Liver (tissue), 8 donors: ENCODE measurements at regions not wholly inside any gene's neighbourhood (a gene's known extent, or its start where the extent isn't known, plus 50 kb on each side); places are given as distances from the start of the nearest gene placed in this dataset.

Source experiments
- DNase-seq: peaks from one replicate; pipeline ENCODE4 v3.0.0-alpha.2; 2017; ENCODE audit warnings: low spot score
- H3K27ac ChIP-seq, 2 donors: one replicate each; pipeline ENCODE4 v1.7.0; 2013; ENCODE audit warnings: inconsistent platforms in 2 of 2, low read length in 2 of 2, control low read depth in 1 of 2, low read depth in 1 of 2, mild to moderate bottlenecking in 1 of 2
- H3K27me3 ChIP-seq, 4 donors: one replicate each; pipeline versions ENCODE4 v1.6.1 to v1.7.0; 2013; ENCODE audit warnings: low read length in 3 of 4, inconsistent platforms in 1 of 4, mild to moderate bottlenecking in 1 of 4, moderate library complexity in 1 of 4; ENCODE audit not compliant: control insufficient read depth in 4 of 4, insufficient read depth in 4 of 4
- H3K36me3 ChIP-seq, 4 donors: one replicate each; pipeline versions ENCODE4 v1.6.1 to v1.7.0; 2013; ENCODE audit warnings: low read length in 3 of 4, mild to moderate bottlenecking in 3 of 4, low read depth in 1 of 4, moderate library complexity in 1 of 4; ENCODE audit not compliant: control insufficient read depth in 4 of 4, insufficient read depth in 3 of 4
- H3K4me1 ChIP-seq, 4 donors: one replicate each; pipeline versions ENCODE4 v1.6.1 to v1.7.0; 2013; ENCODE audit warnings: low read length in 3 of 4, mild to moderate bottlenecking in 3 of 4, moderate library complexity in 1 of 4; ENCODE audit not compliant: control insufficient read depth in 4 of 4, insufficient read depth in 4 of 4
- H3K4me3 ChIP-seq, 3 donors: one replicate each; pipeline versions ENCODE4 v1.6.1 to v1.7.0; 2013; ENCODE audit warnings: low read length in 3 of 3, control low read depth in 1 of 3, low read depth in 1 of 3, mild to moderate bottlenecking in 1 of 3
- H3K9ac ChIP-seq, 2 donors: one replicate each; pipeline ENCODE4 v1.7.0; 2013; ENCODE audit warnings: low read length in 2 of 2, mild to moderate bottlenecking in 2 of 2, moderate library complexity in 2 of 2, control low read depth in 1 of 2, low read depth in 1 of 2
- H3K9me3 ChIP-seq, 4 donors: one replicate each; pipeline versions ENCODE4 v1.6.1 to v1.7.0; 2013; ENCODE audit warnings: low read length in 3 of 4; ENCODE audit not compliant: control insufficient read depth in 4 of 4
- EGR1 ChIP-seq, 2 donors: IDR thresholded peaks; 2 replicates each; pipeline ENCODE4 v1.6.1; 2016 to 2018; ENCODE audit warnings: antibody characterized with exemption in 2 of 2, low read depth in 2 of 2
- FOXA1 ChIP-seq: IDR thresholded peaks from 2 replicates; pipeline ENCODE4 v1.6.1; 2016; ENCODE audit warnings: antibody characterized with exemption
- FOXA2 ChIP-seq: IDR thresholded peaks from 2 replicates; pipeline ENCODE4 v1.6.1; 2016; ENCODE audit warnings: antibody characterized with exemption
- GABPA ChIP-seq, 2 donors: IDR thresholded peaks in 1 of 2; conservative IDR thresholded peaks in 1 of 2; 2 replicates each; pipeline ENCODE4 v1.6.1; 2016; ENCODE audit warnings: antibody characterized with exemption in 2 of 2, mild to moderate bottlenecking in 1 of 2, moderate library complexity in 1 of 2
- HNF4A ChIP-seq, 2 donors: conservative IDR thresholded peaks; 2 replicates each; pipeline ENCODE4 v1.6.1; 2016; ENCODE audit warnings: antibody characterized with exemption in 2 of 2, mild to moderate bottlenecking in 2 of 2
- HNF4G ChIP-seq: IDR thresholded peaks from 2 replicates; pipeline ENCODE4 v1.6.1; 2016; ENCODE audit warnings: antibody characterized with exemption
- JUND ChIP-seq, 2 donors: IDR thresholded peaks; 2 replicates each; pipeline ENCODE4 v1.6.1; 2016; ENCODE audit warnings: antibody characterized with exemption in 2 of 2
- NR2F2 ChIP-seq: IDR thresholded peaks from 2 replicates; pipeline ENCODE4 v1.6.1; 2016; ENCODE audit warnings: antibody characterized with exemption
- RXRA ChIP-seq, 2 donors: IDR thresholded peaks; 2 replicates each; pipeline ENCODE4 v1.6.1; 2017 to 2018; ENCODE audit warnings: antibody characterized with exemption in 2 of 2, mild to moderate bottlenecking in 1 of 2
- SP1 ChIP-seq: IDR thresholded peaks from 2 replicates; pipeline ENCODE4 v1.6.1; 2018; ENCODE audit warnings: antibody characterized with exemption, mild to moderate bottlenecking
- TAF1 ChIP-seq: conservative IDR thresholded peaks from 2 replicates; pipeline ENCODE4 v1.6.1; 2016; ENCODE audit warnings: antibody characterized with exemption, mild to moderate bottlenecking
- YY1 ChIP-seq: IDR thresholded peaks from 2 replicates; pipeline ENCODE4 v1.6.1; 2016; ENCODE audit warnings: antibody characterized with exemption, mild to moderate bottlenecking
- WGBS: extraction: QIAGEN DNeasy Blood & Tissue Kit; methylation state at CpG from one replicate; pipeline ENCODE4 v1.1.7; 2013; 5-methylcytosine and 5-hydroxymethylcytosine counted together
- TF ChIP-seq, protein P1 (sequence below): IDR thresholded peaks from 2 replicates; pipeline ENCODE4 v1.6.1; 2016; ENCODE audit warnings: antibody characterized with exemption
- TF ChIP-seq, protein P2 (sequence below): fragments of 150-350 bp; IDR thresholded peaks from 2 replicates; pipeline ENCODE4 v1.5.1; 2017; ENCODE audit warnings: improper control_type of control experiment, low read depth, low read length; ENCODE audit not compliant: missing input control
- TF ChIP-seq, protein P3 (sequence below): IDR thresholded peaks from 2 replicates; pipeline ENCODE4 v1.6.1; 2016; ENCODE audit warnings: antibody characterized with exemption
- TF ChIP-seq, protein P4 (sequence below): IDR thresholded peaks from 2 replicates; pipeline ENCODE4 v1.6.1; 2016; ENCODE audit warnings: antibody characterized with exemption
- TF ChIP-seq, protein P5 (sequence below): IDR thresholded peaks from 2 replicates; pipeline ENCODE4 v1.6.1; 2016; ENCODE audit warnings: antibody characterized with exemption, mild to moderate bottlenecking
- donor health status: healthy.
- donor health status: healthy.
- donor health status: healthy.
- donor health status: healthy.
- donor health status: healthy.

DNA sequence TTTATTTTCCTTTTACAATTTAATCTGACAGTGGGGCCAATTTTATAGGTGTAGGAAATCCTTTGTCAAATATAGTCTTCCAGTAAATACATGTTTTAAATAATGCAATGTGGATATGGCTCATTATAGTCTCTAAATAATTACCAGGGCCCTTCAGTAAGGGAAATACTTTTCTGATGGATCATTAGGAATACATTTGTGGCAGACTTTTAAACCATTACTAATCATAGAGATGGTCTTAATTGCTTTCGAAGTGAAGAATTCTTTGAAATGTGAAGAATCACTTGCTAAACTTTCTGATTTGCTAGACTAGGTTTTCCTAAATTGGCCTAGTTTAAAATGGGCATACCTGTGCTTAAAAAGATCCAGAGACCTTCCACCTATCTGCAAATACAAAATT is 105.6 kb upstream of the ELL2 start:
- Histone ChIP-seq H3K36me3 (no peaks in the 10 kb centered on the region), H3K4me3 (no peak overlapping the region), H3K27ac (no peak overlapping the region), H3K27me3 (no peaks in the 10 kb centered on the region), H3K9me3 (no peaks in the 10 kb centered on the region), H3K4me1 (no peaks in the 10 kb centered on the region), H3K9ac (no peak overlapping the region)
- no peak for DNase-seq
- WGBS = 95% methylated on average over 1 of the region's 1 CpG
- no peak for TF ChIP-seq TAF1
- no peak for TF ChIP-seq HNF4A (conservative IDR thresholded peaks at IDR 0.05)
- TF ChIP-seq HNF4G = no peak
- TF ChIP-seq FOXA1 = no peak
- TF ChIP-seq RXRA (IDR thresholded peaks at IDR 0.05) = no peak
- no peak for TF ChIP-seq YY1
- TF ChIP-seq, protein P1, sequence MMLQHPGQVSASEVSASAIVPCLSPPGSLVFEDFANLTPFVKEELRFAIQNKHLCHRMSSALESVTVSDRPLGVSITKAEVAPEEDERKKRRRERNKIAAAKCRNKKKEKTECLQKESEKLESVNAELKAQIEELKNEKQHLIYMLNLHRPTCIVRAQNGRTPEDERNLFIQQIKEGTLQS = no peak
- TF ChIP-seq, protein P2, sequence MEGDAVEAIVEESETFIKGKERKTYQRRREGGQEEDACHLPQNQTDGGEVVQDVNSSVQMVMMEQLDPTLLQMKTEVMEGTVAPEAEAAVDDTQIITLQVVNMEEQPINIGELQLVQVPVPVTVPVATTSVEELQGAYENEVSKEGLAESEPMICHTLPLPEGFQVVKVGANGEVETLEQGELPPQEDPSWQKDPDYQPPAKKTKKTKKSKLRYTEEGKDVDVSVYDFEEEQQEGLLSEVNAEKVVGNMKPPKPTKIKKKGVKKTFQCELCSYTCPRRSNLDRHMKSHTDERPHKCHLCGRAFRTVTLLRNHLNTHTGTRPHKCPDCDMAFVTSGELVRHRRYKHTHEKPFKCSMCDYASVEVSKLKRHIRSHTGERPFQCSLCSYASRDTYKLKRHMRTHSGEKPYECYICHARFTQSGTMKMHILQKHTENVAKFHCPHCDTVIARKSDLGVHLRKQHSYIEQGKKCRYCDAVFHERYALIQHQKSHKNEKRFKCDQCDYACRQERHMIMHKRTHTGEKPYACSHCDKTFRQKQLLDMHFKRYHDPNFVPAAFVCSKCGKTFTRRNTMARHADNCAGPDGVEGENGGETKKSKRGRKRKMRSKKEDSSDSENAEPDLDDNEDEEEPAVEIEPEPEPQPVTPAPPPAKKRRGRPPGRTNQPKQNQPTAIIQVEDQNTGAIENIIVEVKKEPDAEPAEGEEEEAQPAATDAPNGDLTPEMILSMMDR = no peak
- no peak for TF ChIP-seq JUND (IDR thresholded peaks at IDR 0.05)
- no peak for TF ChIP-seq EGR1 (IDR thresholded peaks at IDR 0.05; ENCODE audit: low read depth in 2 of 2)
- TF ChIP-seq FOXA2 = no peak
- TF ChIP-seq SP1 = no peak
- no peak for TF ChIP-seq NR2F2

DNA sequence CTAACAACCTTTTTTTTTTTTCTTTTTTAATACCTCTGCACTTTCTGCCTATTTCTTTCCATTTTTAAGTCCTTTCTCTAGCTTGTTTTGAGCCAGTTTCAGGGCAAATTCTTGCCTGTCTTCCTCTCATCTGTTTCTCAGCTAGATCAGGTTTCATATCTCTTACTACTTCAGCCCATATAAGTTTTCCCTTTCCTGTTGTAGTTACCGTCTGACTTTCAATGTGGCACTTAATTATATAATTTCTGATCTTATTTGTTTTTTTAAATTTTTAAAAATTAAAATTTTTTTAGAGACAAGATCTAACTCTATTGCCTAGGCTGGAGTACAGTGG is 104.7 kb upstream of the ELL2 start:
- Histone ChIP-seq H3K27me3 (no peaks in the 10 kb centered on the region), H3K4me1 (no peaks in the 10 kb centered on the region), H3K9me3 (no peaks in the 10 kb centered on the region), H3K4me3 (no peak overlapping the region), H3K9ac (no peak overlapping the region), H3K27ac (no peak overlapping the region), H3K36me3 (no peaks in the 10 kb centered on the region)
- TF ChIP-seq GABPA (IDR thresholded peaks at IDR 0.05 in 1 of 2, conservative IDR thresholded peaks at IDR 0.05 in 1 of 2) (no peak), EGR1 (IDR thresholded peaks at IDR 0.05; ENCODE audit: low read depth in 2 of 2) (no peak), HNF4G (no peak), NR2F2 (no peak), FOXA1 (no peak), TAF1 (no peak), RXRA (IDR thresholded peaks at IDR 0.05) (no peak), FOXA2 (no peak)
- TF ChIP-seq, protein P3, sequence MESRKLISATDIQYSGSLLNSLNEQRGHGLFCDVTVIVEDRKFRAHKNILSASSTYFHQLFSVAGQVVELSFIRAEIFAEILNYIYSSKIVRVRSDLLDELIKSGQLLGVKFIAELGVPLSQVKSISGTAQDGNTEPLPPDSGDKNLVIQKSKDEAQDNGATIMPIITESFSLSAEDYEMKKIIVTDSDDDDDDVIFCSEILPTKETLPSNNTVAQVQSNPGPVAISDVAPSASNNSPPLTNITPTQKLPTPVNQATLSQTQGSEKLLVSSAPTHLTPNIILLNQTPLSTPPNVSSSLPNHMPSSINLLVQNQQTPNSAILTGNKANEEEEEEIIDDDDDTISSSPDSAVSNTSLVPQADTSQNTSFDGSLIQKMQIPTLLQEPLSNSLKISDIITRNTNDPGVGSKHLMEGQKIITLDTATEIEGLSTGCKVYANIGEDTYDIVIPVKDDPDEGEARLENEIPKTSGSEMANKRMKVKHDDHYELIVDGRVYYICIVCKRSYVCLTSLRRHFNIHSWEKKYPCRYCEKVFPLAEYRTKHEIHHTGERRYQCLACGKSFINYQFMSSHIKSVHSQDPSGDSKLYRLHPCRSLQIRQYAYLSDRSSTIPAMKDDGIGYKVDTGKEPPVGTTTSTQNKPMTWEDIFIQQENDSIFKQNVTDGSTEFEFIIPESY = no peak
- TF ChIP-seq, protein P4, sequence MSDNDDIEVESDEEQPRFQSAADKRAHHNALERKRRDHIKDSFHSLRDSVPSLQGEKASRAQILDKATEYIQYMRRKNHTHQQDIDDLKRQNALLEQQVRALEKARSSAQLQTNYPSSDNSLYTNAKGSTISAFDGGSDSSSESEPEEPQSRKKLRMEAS = no peak
- TF ChIP-seq, protein P1 = no peak
- TF ChIP-seq, protein P5, sequence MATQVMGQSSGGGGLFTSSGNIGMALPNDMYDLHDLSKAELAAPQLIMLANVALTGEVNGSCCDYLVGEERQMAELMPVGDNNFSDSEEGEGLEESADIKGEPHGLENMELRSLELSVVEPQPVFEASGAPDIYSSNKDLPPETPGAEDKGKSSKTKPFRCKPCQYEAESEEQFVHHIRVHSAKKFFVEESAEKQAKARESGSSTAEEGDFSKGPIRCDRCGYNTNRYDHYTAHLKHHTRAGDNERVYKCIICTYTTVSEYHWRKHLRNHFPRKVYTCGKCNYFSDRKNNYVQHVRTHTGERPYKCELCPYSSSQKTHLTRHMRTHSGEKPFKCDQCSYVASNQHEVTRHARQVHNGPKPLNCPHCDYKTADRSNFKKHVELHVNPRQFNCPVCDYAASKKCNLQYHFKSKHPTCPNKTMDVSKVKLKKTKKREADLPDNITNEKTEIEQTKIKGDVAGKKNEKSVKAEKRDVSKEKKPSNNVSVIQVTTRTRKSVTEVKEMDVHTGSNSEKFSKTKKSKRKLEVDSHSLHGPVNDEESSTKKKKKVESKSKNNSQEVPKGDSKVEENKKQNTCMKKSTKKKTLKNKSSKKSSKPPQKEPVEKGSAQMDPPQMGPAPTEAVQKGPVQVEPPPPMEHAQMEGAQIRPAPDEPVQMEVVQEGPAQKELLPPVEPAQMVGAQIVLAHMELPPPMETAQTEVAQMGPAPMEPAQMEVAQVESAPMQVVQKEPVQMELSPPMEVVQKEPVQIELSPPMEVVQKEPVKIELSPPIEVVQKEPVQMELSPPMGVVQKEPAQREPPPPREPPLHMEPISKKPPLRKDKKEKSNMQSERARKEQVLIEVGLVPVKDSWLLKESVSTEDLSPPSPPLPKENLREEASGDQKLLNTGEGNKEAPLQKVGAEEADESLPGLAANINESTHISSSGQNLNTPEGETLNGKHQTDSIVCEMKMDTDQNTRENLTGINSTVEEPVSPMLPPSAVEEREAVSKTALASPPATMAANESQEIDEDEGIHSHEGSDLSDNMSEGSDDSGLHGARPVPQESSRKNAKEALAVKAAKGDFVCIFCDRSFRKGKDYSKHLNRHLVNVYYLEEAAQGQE = no peak
- WGBS = 67% methylated on average over 1 of the region's 1 CpG
- no peak for DNase-seq
